ENCODE measurements at regions not wholly inside any gene's neighbourhood (a gene's known extent, or its start where the extent isn't known, plus 50 kb on each side); places are given as distances from the start of the nearest gene placed in this dataset.
"Not testable (repeated sequence)": the region's sequence is repeated elsewhere in the genome, so short reads cannot be mapped to it uniquely, and the experiment has no call there.

GRCh38 chr7:52260046-52260665, 775.3 kb upstream of the POM121L12 start:
- DNase-seq (ENCODE audit: low read depth), result no peak

DNA sequence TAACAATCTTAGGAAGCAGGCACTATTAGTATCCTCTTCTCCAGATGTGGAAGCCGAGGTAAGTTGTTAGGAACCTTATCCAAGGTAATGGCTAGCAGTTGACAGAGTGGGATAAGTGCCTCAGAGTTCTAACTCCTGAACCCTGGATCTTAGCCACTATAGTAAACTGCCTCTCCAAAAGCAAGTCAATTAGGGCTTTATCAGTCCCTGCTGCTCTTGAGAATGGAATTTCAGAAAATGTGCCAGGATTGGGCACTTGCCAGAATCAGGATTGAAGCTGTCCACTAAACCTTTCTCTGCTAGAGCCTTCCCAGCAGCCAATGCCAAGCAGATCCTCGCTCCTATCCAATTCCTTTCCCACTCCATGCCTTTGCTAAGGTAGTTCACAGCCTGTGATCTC, 777.5 kb upstream of the POM121L12 start:
- DNase-seq (ENCODE audit: low read depth), result no peak

- no peak for DNase-seq (ENCODE audit: low read depth)
Observed at GRCh38 chr7:52254396-52255010, 780.9 kb upstream of the POM121L12 start.

GRCh38 chr7:52253953-52254352, 781.5 kb upstream of the POM121L12 start:
- DNase-seq (ENCODE audit: low read depth), result no peak

- DNase-seq (ENCODE audit: low read depth), result no peak
Observed at GRCh38 chr7:52249741-52250140, 785.7 kb upstream of the POM121L12 start.

DNA sequence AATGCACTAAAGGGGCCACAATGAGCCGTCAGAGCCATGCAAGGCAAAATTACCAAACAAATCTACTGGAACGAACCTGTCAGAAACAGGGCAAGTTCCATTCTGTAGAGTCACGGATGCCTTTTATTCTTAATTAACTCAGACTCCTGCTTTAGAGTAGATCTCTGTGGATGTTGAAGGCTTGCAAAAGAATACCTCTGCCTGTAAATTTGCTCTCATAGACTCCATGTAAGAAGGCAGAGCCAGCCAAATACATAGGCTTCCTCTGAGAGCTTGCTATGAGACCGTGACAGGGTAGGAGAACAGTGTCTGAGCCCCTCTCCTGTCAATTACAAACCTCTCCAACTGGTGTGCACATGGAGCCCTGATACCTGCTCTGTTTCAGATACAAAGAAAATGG, 787.9 kb upstream of the POM121L12 start:
- DNase-seq (ENCODE audit: low read depth), result no peak

- no peak for DNase-seq (ENCODE audit: low read depth)
Observed at GRCh38 chr7:52243685-52244084, 791.7 kb upstream of the POM121L12 start.

DNA sequence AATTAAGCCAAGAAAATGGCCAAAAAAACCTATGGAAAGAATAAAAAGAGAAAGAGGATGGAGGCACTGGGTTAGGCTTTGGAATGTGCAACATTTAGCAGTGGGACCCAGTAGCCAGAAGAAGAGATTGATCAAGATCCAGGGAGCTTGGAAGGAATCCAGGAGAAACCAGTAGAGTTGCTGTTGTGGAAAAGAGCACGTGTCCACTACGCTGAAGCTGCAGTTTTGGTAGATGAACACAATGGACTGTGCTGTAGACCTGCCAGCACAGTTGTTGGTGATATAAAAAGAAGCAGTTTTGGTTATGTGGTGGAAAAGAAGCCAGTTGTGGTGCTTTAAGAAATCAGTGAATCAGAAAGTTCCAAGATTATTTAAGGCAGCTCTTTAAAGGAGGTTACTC, 802.2 kb upstream of the POM121L12 start:
- DNase-seq (ENCODE audit: low read depth), result no peak

GRCh38 chr7:52211930-52212329, 823.5 kb upstream of the POM121L12 start:
- DNase-seq (ENCODE audit: low read depth), result no peak

DNA sequence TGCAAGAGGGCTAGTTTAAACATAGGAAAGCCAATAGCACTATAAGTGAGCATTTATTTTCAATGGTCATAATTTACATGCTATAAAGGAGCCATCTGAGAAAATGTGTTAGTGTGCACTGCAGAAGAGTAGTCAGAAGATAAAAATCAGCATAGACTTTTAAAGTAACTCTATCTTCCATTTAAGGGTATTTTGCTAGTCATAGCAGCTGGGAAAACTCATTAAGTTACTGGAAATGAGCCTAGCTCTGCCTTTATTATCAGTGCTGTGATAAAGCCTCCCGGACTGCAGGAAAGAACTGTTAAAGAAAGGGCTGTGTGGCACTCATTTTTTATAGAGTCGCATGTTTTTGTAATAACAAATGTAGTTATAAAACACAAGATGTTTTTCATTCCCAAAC, 825.8 kb upstream of the POM121L12 start:
- DNase-seq (ENCODE audit: low read depth), result no peak

GRCh38 chr7:52197221-52197620, 838.2 kb upstream of the POM121L12 start:
- no peak for DNase-seq (ENCODE audit: low read depth)

GRCh38 chr7:52195664-52196063, 839.8 kb upstream of the POM121L12 start:
- DNase-seq (ENCODE audit: low read depth), result no peak

- DNase-seq (ENCODE audit: low read depth), result no peak
Observed at GRCh38 chr7:52189153-52189778, 846.2 kb upstream of the POM121L12 start.

- no peak for DNase-seq (ENCODE audit: low read depth)
Observed at GRCh38 chr7:52184006-52184703, 851.3 kb upstream of the POM121L12 start.

DNA sequence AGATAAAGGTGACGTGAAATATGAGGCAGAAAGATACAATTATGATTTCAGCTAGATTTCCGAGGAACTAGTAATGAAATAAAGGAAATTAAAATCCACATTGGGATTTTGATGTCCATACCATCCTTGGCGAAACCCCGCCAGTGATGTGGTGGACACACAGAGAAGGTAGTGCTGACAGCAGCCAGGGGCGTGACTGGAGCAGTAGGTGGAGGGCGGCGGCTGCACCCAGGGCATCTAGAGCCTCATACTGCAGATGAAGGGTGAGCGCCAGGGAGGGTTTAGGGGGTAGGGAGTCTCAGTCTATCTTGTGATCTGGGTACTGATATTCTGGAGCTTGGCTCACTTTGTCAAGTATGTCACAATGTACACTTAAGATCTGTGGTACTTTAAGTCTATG, 855.5 kb upstream of the POM121L12 start:
- no peak for DNase-seq (ENCODE audit: low read depth)

GRCh38 chr7:52168085-52168484, 851.5 kb upstream of the COBL start:
- no peak for DNase-seq (ENCODE audit: low read depth)

GRCh38 chr7:52163311-52163710, 846.7 kb upstream of the COBL start:
- DNase-seq (ENCODE audit: low read depth), result no peak

GRCh38 chr7:52161483-52161882, 844.9 kb upstream of the COBL start:
- no peak for DNase-seq (ENCODE audit: low read depth)

DNA sequence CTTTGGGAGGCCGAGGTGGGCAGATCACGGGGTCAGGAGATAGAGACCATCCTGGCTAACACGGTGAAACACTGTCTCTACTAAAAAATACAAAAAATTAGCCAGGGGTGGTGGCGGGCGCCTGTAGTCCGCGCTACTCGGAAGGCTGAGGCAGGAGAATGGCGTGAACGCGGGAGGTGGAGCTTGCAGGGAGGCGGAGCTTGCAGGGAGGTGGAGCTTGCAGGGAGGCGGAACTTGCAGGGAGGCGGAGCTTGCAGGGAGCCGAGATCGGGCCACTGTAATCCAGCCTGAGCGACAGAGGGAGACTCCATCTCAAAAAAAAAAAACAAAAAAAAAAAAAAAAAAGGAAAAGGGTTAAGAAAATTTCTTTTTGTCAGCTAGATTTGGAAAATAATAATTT, 842.8 kb upstream of the COBL start:
- not testable (repeated sequence) for DNase-seq (ENCODE audit: low read depth)

DNA sequence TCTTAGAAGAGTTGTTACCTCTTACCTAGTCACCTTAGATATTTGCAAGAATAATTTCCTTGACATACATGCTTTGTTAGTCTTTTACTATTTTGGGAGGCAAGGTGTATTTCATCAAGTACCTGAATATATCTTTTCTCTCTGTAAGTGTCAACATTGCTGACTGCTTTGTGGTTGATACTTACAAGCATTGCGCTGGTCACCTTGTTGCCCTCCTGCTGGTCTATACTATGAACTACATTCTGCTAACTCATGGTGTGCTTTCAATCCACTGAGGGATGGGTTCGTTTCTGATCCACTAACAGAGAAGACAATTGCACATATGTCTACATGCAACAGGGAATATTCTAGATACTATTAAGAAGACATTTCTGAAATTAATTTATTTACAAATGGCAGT, 837.8 kb upstream of the COBL start:
- DNase-seq (ENCODE audit: low read depth), result no peak

DNA sequence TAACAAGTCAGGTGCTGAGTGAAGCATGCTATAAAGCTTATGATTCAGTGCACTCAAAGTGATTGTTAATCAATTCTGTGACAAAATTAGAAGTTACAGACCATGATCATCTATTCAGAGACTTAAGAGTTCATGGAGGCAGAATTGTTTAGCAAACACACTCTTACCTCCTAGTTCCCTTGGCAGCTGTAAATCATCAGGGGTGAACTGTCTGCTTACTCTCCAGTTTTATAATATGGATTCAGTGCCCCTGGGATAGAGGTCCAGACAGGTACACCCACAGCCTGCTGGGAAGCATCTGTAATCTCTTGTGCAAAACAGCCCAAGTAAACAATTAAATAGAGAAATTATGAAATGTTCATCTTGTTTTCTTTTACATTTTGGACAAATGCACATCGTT, 835.0 kb upstream of the COBL start:
- no peak for DNase-seq (ENCODE audit: low read depth)

- DNase-seq (ENCODE audit: low read depth), result no peak
Observed at GRCh38 chr7:52150952-52151351, 834.3 kb upstream of the COBL start.
